AG09309 (cell line): ENCODE measurements at regions not wholly inside any gene's neighbourhood (a gene's known extent, or its start where the extent isn't known, plus 50 kb on each side); places are given as distances from the start of the nearest gene placed in this dataset.
"Not testable (repeated sequence)": the region's sequence is repeated elsewhere in the genome, so short reads cannot be mapped to it uniquely, and the experiment has no call there.

Source experiments
- DNase-seq: peaks from one replicate; pipeline ENCODE4 v3.0.0-alpha.2; 2010; ENCODE audit warnings: low read depth
- H3K4me3 ChIP-seq: 2 replicates; pipeline ENCODE4 v1.5.1; 2011; ENCODE audit warnings: mild to moderate bottlenecking, low read depth, low read length, moderate library complexity; ENCODE audit not compliant: control insufficient read depth
- CTCF ChIP-seq: IDR thresholded peaks from 2 replicates; pipeline ENCODE4 v1.5.1; 2011; ENCODE audit warnings: mild to moderate bottlenecking, low read depth, low read length, inconsistent platforms; ENCODE audit not compliant: insufficient read depth, control insufficient read depth; ENCODE audit errors: missing control alignments

DNA sequence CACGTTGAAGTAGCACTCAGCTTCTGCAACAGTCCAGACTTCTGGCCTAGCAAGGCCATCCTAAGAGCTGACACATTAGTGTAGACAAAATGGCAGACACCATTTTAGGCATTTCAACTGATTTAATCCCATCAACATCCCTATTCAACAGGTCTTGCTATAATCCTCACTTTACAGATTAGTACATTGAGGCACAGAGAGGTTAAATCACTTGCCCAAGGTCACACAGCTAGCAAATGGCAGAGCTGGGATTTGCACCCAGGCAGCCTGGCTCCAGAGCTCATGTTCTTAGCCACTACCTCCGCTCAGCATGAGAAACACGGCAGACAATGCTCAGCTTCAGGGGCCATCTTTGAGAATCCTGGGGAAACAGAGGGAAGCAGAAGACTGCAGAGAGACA, 107.9 kb upstream of the TRIM2 start:
- no peak for DNase-seq
- no peak overlapping the region for H3K4me3 ChIP-seq
- no peak for TF ChIP-seq CTCF

- TF ChIP-seq CTCF, result no peak
- DNase-seq, result no peak
- no peak overlapping the region for H3K4me3 ChIP-seq
Measured at GRCh38 chr4:153098427-153098826, 105.8 kb upstream of the TRIM2 start.

DNA sequence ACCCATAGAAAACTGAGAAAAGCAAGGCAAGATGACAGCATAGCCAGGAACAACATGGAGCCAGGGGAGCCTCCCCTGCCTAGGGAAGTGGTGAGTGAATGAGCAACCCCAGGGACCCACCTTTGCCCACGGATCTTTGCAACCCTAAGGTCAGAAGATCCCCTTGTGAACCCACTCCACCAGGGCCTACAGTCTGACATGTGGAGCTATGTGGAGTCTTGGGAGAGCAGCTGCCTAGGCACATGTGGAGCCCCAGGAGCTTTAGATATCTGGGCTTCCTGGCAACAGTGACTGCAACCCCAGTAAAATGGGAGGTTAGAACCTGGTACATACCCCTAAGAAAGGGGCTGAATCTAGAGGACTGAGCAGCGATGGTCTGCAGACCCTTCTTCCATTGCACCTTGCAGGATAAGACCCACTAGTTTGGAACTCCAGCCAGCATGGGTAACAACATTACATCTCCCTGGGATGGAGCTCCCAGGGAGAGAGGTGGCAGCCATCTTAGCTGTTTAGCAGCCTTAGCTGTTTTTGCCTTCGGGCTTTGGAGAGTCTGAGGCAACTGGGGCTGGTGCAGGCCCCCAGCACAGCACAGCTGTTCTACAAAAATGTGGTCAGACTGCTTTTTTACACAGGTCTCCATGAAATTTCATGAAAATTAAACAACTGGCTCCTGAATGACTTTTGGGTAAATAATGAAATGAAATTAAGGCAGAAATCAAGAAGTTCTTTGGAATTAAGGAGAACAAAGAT, 104.7 kb upstream of the TRIM2 start:
- no peak for DNase-seq
- H3K4me3 ChIP-seq, result no peak overlapping the region

GRCh38 chr4:153106736-153107135, 97.5 kb upstream of the TRIM2 start:
- DNase-seq, H3K4me3 ChIP-seq: not testable (repeated sequence)

More for the DNA sequence above, 104.7 kb upstream of the TRIM2 start:
- TF ChIP-seq CTCF, result no peak

GRCh38 chr4:153107246-153107645, 97.0 kb upstream of the TRIM2 start:
- no peak for DNase-seq
- no peak overlapping the region for H3K4me3 ChIP-seq
- no peak for TF ChIP-seq CTCF

- H3K4me3 ChIP-seq, result no peak overlapping the region
- TF ChIP-seq CTCF, result no peak
- no peak for DNase-seq
Measured at GRCh38 chr4:153109296-153109849, 94.9 kb upstream of the TRIM2 start.

- TF ChIP-seq CTCF, result no peak
- no peak overlapping the region for H3K4me3 ChIP-seq
- DNase-seq, result no peak
Measured at GRCh38 chr4:153110739-153111138, 93.5 kb upstream of the TRIM2 start.
